ENCODE measurements at regions not wholly inside any gene's neighbourhood (a gene's known extent, or its start where the extent isn't known, plus 50 kb on each side); places are given as distances from the start of the nearest gene placed in this dataset.

GRCh38 chr10:108014145-108014901, 849.8 kb upstream of the SORCS1 start:
- TF ChIP-seq ZNF2 (tag by site-specific recombination; IDR thresholded peaks at IDR 0.05) = no peak
- no peak for TF ChIP-seq BCL11B (tag by site-specific recombination; IDR thresholded peaks at IDR 0.05; ENCODE audit: low read depth)
- TF ChIP-seq ZNF266 (tag by site-specific recombination; IDR thresholded peaks at IDR 0.05; ENCODE audit: low read depth) = no peak
- TF ChIP-seq SP2 (tag by site-specific recombination; IDR thresholded peaks at IDR 0.05) = no peak
- no peak for TF ChIP-seq YY1 (tag by site-specific recombination; IDR thresholded peaks at IDR 0.05)
